HG02798 (cell line): ENCODE measurements at regions not wholly inside any gene's neighbourhood (a gene's known extent, or its start where the extent isn't known, plus 50 kb on each side); places are given as distances from the start of the nearest gene placed in this dataset.

ENCODE experiments used
- ATAC-seq: cut with Tn5 transposase; IDR thresholded peaks from one replicate; pipeline ENCODE4 v1.9.1; 2021; ENCODE audit warnings: mild to moderate bottlenecking; ENCODE audit not compliant: unreplicated experiment, poor library complexity

- no peak for ATAC-seq
Observed at GRCh38 chr20:30985386-30985785, 272.1 kb upstream of the DEFB115 start.
